GM18498 (cell line): ENCODE measurements at regions not wholly inside any gene's neighbourhood (a gene's known extent, or its start where the extent isn't known, plus 50 kb on each side); places are given as distances from the start of the nearest gene placed in this dataset.
"Not testable (repeated sequence)": the region's sequence is repeated elsewhere in the genome, so short reads cannot be mapped to it uniquely, and the experiment has no call there.

ENCODE experiments used
- ATAC-seq: cut with Tn5 transposase; IDR thresholded peaks from one replicate; pipeline ENCODE4 v1.9.1; 2021; ENCODE audit warnings: mild to moderate bottlenecking, moderate library complexity; ENCODE audit not compliant: unreplicated experiment

DNA sequence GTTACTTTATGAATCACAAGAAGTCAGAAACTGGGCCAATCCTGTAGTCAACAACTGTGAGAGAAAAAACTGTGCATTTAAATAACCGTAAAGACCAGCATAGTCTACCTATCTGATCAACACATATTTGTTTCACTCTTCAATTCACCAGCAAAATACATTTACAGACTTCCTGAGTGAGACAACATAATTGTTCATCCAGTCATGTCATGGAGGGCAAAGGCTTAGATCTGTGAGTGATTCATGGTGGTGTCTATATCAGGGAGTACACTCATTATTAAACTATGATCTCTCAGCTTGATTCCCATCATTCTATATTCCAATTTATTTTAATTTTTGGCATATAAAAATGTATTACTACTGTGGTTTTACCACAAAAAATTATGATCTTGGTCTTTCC lies 694.6 kb downstream of the DNAH5 start:
- ATAC-seq, result no peak

DNA sequence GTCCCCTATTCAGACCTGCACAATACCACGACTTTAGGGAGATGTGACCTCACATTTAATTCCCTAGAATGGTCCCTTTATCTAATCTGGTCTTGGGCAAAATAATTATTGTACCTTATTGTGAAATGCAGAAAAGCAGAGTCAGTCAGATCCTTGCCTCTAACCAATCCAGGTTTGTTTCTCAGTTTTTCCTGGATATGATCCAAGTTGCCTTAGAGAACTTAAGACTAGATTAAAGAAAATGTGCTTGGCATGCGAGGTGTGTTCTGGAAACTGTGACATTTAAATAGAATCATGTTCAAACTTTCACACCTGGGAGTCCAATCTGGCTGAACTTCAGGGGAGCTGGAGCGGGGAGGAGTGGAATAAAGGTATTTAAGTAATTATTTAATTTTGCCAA lies 696.2 kb downstream of the DNAH5 start:
- no peak for ATAC-seq

DNA sequence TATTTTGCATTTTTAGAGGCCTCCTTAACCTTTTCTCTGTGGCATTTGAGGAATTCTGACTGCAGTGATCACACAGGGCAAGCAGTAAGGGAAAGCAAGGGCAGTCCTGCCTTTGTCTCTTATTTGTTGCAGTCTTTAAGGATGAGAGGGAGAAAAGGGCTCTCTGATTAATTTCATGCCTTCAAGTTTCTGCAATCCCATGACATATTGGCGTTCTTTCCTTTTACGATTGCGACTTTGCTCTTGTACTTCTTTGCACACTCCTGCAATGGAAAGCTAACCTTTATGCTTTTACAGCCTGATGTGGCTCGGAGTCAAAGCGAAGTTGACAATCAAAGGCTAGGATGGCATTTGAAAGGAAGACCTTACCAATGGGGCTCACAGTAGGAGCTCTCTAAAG lies 698.4 kb downstream of the DNAH5 start:
- ATAC-seq, result no peak

DNA sequence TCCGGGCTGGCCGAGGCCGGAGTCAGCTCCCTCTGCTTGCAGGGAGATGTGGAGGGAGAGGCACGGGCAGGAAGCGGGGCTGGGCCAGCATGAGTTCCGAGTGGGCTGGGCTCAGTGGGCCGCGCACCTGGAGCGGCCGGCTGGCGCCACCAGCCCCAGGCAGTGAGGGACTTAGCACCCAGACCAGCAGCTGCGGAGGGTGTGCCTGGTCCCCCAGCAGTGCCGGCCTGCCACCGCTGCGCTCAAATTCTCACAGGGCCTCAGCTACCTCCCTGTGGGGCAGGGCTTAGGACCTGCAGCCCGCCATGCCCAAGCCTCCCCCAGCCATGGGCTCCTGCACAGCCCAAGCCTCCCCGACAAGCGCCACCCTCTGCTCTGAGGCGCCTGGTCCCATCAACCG lies 700.3 kb downstream of the DNAH5 start:
- no peak for ATAC-seq

DNA sequence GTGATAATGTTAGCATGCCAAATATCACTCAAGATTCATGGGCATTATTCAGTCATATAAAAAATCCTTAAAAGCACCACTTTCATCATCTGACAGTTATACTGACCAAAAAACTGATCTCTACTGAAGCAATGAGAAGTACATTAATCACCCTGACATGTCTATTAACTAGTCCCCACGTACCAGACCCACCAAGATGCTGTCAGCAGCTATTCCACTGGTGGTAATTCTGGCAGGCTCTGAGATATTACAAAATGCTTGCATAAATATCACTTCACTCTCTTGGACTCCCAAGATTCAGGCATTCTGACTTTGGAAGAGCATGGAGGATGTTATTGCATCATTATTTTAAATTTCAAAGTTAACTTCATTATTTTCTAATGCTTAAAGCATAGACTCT lies 717.0 kb downstream of the DNAH5 start:
- ATAC-seq, result no peak

DNA sequence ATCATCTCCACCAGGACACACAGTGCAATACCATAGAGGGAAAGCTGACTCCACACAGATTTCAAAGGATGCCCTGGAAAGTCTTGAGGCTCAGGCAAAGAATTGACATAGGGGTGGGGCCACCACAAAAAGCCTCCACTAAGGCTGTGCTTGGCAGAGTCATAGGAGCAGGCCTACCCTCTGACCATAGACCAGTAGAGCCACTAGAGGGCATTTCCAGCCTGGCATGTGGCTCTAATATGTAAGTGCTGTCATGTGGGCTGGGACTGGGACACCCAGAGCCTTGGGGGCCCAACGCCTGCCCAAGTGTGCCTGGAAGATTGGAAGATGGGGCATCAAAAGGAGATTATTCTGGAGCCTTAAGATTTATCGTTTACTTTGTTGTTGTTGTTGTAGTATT lies 726.0 kb downstream of the DNAH5 start:
- no peak for ATAC-seq

DNA sequence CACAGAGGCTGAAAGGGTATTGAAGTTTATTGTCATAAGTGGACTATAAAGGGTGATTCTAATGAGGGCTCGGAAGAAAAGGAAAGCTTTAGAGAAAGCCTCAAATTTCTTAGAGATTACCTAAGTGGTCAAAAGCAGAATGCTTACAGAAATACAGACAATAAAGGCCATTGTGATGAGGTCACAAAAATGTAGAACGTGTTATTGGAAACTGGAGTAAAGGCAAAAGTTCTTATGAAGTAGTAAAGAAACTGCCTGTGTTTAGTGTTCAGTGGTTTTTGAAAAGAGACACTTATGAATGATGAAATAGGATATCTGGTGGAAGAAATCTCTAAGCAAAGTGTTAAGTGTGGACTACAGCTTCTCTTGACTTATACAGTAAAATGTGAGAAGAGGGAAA lies 726.9 kb downstream of the DNAH5 start:
- ATAC-seq, result no peak

DNA sequence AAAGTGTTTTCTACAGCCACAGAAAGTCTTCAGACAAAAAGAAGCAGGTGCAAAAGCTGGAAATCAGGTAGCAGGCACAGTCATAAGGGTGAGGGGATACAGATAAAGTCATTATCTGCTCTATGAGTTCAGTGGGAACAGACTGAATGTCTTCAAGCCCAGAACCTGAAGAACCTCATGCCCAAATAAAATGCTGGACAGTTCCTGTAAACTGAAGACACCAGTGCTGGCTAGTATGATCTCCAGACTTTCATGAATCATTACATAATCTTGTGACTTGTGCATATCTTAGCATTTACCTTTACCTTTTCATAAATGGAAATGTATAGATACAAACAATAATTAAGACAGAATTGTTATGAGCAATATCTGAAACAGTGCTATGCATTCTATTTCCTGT lies 728.7 kb downstream of the DNAH5 start:
- no peak for ATAC-seq

DNA sequence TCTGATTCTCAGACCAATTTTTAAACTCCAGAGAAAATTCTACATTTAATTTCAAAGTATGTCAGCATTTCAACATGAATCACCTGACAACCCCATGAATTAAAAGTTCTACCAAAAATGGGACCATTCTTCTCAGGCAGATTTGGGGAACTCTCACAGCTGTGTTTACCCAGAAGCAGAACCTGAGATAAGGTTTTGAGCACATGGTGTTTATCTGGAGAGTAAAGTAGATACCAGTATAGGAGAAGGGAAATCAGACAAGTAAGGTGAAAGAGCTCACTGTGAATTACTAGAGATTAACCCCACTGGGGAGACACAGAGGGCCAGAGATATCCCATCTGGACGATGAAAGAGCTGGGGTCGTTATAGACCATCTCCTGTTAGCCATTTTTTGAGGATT lies 729.1 kb downstream of the DNAH5 start:
- no peak for ATAC-seq

DNA sequence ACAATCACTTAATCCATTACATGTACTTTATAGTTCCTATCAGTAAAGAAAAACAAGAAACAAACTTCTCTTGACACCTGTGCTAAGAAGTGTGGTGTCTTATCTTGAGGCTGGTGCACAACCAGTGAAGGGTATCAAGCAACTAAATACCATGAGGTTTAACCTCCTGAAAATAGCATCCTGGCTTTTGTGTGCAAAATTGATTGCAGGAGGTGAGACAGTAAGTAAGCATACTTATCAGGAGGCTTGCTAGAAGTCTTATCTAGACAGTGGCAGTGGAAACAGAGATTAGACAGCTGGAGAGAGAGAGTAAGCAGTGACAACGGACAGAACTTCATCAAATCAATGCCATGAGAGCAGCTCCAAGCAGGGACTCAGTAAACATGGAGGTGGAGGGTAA lies 730.3 kb downstream of the DNAH5 start:
- ATAC-seq, result no peak

DNA sequence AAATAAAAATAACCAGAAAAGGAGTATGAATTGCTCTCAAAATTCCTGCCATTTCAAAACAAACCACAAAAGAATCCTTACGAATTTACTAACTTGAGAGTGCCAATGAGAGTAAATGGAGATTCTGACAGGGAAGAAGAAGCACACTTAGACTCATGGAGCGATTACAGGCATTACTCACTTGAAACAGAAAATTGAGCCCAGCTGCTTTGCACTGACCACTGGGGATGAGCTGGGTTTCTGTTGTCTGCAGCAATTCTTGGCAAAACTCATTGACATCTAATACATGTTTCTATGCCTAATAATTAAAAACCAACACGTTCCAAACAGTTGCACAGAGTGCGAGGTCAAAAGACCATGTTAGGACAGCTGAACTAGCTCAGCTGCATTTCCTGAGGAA lies 731.6 kb downstream of the DNAH5 start:
- no peak for ATAC-seq

DNA sequence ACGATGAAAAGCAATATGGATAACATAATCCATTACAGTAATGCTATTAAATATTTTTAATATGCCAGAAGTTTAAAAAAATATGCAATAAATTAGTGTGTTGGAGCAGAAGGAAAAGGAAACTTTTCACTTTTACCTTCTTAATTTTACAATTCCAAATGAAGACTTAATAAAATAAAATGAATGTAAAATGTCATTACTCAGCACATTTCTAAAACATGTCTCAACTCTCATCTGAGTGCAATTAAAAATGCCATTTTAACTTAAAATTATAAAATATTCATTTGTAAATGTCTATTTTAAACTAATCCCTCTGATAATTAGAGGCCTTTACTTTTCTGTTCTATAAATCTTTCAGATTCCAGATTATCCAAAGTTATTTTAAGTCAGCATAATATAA lies 733.4 kb downstream of the DNAH5 start:
- no peak for ATAC-seq

DNA sequence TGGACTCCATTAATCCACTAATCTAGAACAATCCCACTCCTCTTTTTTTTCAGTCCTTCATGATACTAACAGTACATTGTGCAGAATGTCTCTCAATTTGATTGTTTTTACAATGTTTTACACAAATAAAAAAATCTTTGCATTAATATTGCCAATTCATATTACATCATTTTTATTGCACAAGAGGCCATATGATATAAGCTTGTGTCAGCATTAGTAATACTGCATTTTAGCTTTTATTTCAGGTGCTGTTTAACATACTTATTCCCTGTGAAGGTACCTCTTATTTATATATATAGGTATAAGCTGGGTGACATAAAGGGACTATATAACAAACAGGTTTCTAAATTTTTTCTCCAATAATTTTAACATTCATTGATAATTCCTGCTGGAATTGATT lies 737.4 kb downstream of the DNAH5 start:
- no peak for ATAC-seq

DNA sequence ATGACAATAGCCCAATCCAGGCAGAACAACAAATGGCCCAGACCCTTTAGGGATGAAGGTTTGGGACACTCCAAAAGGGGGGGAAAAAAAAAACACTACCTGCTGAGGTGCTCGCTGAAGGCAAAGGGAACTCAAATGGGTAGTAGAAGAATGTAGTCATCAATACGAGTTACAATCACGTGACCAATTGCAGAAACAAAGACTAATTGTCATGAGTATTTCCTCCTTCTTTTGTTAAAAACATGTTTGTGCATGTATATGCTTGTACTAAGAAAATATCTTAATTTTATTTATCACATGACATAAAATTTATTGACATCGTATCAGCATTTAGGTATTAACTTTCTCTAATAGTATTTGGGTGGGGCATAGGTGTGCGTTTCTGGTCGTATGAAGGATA lies 743.5 kb downstream of the DNAH5 start:
- ATAC-seq, result no peak

DNA sequence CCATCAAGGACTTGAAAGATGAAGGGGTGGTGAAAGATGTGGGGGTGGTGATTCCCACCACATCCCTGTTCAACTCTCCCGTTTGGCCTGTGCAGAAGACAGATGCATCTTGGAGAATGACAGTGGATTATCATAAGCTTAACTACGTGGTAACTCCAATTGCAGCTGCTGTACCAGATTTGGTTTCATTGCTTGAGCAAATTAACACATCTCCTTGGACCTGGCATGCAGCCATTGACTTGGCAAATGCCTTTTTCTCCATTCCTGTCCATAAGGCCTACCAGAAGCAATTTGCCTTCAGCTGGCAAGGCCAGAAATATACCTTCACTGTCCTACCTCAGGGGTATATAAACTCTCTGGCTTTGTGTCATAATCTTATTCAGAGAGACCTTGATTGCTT lies 746.3 kb downstream of the DNAH5 start:
- not testable (repeated sequence) for ATAC-seq

DNA sequence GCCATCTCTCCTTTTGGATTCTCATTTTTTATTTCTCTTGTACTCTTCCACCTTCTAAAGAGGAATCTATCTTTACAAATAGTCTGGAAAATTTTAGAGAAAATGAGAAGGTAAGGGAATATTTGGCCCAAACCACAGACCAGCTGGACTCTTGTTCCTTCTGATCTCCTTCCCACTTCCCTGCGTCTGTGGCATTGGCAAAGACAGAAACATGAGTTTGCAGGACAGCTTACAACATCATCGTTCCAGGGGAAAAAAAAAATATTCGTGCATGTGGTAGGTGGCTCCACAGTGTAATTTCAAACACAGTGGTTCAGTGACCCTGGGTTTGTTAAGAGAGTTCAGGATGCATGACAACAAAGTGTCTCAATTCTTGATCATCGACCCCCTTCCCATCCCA lies 755.0 kb downstream of the DNAH5 start:
- no peak for ATAC-seq

DNA sequence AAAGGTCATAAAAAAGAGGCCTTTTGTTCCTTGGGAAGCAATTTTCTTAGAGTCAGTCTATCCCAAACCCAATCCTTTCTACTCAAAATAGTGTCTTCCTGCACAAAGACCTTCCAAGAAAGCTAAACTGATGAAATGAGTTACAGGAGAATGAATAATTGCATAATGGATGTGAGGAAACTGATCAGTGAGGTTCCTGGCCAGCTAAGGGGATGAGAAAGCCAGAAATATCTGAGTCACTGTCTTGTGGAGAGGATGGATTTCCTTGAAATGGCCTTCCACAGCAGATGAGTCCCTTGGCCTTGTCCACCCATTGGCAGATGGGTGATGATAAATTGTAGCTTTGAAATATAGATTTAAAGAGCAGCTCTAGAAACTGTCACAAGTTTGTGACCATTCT lies 756.1 kb downstream of the DNAH5 start:
- no peak for ATAC-seq

DNA sequence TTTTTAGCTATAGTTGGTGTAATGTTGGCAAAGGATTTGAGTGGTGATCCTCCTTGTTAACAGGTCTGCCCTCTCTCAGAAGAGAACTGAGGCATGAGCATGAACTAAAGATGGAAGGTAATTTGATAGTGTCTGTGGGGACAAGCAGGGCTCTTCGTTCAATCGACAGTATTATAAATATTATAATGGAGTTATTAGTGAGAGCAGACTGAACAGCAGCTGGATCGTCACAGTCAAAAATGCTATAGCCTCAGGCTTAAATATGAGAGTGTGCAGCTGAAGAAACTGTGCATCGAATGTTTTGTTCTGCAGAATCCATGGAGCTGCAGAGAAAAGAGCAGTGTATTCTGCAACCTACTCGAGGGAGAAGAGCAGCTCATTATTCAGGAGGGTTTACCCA lies 757.3 kb downstream of the DNAH5 start:
- ATAC-seq, result no peak

DNA sequence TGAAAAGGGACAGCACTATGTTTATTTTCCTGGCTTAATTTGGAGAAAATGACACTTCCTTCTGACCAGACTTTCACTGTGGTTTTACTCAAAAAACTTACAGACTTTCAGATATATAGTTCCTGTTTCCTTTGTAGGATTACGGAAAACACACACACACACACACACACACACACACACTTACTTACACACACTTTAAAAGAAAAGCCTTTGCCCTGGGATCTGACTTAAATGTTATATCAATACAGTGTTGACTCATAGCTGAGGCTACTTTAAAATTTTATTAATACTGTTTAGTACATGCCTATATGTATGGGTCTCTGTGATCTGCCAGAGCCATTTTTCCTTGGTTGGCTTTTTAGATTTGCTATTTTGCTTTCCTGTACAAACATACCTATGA lies 758.3 kb downstream of the DNAH5 start:
- no peak for ATAC-seq

DNA sequence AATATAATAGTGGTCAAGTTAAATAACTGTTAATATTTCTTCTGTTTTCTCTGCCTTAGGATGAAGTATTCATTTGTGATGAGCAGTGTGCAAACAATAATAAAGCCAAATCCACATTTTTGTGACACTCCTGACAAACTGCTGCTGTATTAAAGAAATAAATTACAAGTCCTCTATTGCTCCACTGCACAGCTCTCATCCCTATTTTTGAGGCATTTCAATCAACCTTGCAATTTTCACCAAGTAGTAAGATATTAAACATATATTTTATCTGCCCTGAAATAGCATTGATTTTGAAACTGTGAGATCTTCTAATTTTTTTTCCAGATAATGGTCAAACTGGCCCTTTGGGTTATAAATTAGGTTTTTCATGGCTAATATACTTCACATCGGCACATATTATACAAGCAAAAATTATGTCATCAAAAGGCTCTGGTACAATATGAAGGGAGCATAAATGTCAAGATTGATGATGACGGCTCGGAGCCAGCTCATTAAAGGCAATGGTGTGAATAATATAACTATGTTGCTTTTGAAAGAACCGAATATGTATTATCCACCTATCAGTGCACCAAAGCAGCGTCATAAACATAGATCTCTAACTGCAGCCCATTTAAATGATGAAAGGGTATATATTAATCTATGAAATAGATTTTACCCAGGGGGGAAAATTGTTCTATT lies 764.9 kb downstream of the DNAH5 start:
- no peak for ATAC-seq

DNA sequence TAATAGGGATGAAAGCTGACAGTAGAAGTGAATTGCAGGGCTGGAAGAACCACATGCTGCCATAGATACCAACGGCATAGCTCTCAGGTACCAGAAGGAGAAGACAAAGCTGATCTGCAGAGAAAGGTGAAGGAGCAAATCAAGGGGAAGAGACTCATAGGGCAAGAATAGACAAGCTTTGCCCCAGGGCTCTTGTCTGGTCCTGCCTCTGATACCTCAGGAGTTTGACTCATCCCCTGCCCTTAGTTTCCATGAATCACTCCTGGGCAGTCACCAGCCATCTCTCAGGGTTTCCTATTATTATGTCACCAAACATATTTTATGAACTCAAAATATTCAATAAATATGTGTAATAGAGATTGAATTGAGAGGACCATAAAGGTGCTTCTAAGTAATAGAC lies 800.9 kb downstream of the DNAH5 start:
- ATAC-seq, result no peak

DNA sequence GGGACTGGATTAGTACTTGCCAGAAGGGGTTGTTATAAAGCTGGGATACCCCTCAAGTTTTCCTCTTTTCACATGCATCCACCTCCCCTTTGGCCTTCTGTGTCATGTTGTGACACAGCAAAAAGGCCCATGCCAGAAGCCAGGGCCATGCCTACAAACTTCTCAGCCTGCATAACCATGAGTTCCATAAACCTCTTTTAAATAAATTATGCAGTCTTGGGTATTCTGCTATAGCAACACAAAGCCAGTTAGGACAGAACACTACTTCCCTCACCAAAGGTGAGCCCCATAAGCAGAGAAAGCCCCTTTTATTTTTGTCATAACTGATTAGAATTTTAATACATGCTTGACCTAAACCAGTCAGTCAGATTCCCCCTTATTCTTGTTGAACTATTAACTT lies 801.3 kb downstream of the DNAH5 start:
- no peak for ATAC-seq

DNA sequence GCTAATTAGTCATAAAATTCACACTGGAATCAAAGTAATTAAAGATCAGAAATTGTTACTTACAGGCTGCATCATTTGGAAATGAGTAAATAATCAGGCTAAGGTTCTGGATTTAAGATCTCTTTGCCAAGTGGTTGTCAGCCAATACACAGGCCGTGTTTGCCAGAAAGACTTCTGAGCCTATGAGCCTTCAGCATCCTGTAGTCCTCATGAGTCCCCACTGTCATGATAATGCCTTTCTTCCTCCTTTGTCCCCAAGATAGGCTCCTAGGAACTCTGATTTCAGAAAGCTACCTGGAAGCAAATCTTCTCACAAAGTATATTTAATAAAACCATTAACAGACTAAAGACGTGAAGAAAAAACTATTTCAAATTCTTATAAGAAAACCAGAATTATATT lies 810.5 kb downstream of the DNAH5 start:
- ATAC-seq, result no peak

DNA sequence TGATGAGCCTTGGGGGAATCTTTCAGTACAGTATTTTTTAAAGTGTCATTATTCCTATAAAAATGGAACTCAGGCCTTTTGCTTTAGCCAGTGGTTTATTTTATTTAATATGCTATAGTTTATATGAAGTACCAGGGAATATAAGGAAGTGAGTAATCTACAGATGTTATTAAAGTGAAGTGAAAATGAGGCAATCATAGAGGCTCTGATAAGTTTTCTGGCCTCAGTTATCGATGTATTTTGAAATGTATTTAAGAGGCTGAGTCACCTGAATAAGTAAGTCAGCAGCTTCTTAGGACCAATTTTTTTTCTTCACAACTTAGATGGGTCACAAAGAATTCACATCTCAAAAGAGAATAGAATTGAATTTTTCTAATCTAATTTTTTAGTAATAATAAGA lies 829.0 kb downstream of the DNAH5 start:
- ATAC-seq, result no peak
